OCI-LY3 (cell line): ENCODE measurements at regions not wholly inside any gene's neighbourhood (a gene's known extent, or its start where the extent isn't known, plus 50 kb on each side); places are given as distances from the start of the nearest gene placed in this dataset.

Source experiments
- H2AFZ ChIP-seq: fragments of 200-600, 300-600 bp; shearing (Covaris generic); 2 replicates; pipeline ENCODE4 v1.6.0; 2014; ENCODE audit warnings: antibody characterized with exemption, low read depth, low read length
- H3K27ac ChIP-seq: fragments of 200-600, 300-600 bp; sonication (generic); 2 replicates; pipeline ENCODE4 v1.5.1; 2014; ENCODE audit warnings: mild to moderate bottlenecking, low read length, moderate library complexity, mixed read lengths
- H3K27me3 ChIP-seq: fragments of 200-600, 300-600 bp; sonication (generic); 2 replicates; pipeline ENCODE4 v1.6.1; 2014; ENCODE audit warnings: low read depth, low read length, mixed read lengths
- H3K36me3 ChIP-seq: fragments of 200-600, 300-600 bp; sonication (generic); replicated peaks from 2 replicates; pipeline ENCODE3; 2014; ENCODE audit warnings: low read depth, low read length, mixed read lengths
- H3K4me1 ChIP-seq: fragments of 300-600, 200-600 bp; sonication (generic); 2 replicates; pipeline ENCODE4 v1.6.1; 2014; ENCODE audit warnings: low read length, mixed read lengths
- H3K4me2 ChIP-seq: fragments of 200-600, 300-600 bp; sonication (generic); 2 replicates; pipeline ENCODE4 v1.6.1; 2014; ENCODE audit warnings: low read length, mixed read lengths
- H3K4me3 ChIP-seq: fragments of 300-600, 200-600 bp; sonication (generic); 2 replicates; pipeline ENCODE4 v1.5.1; 2014; ENCODE audit warnings: antibody characterized with exemption, mild to moderate bottlenecking, low read length, moderate library complexity
- H3K79me2 ChIP-seq: fragments of 300-600, 200-600 bp; shearing (Covaris generic); 2 replicates; pipeline ENCODE4 v1.6.1; 2014; ENCODE audit warnings: mild to moderate bottlenecking, low read length, mixed read lengths
- H3K9ac ChIP-seq: fragments of 300-600, 200-600 bp; shearing (Covaris generic); 2 replicates; pipeline ENCODE4 v1.6.0; 2014; ENCODE audit warnings: mild to moderate bottlenecking, low read length, moderate library complexity
- H3K9me3 ChIP-seq: fragments of 200-600, 300-600 bp; shearing (Covaris generic); 2 replicates; pipeline ENCODE4 v1.6.1; 2014; ENCODE audit warnings: low read length, mixed read lengths; ENCODE audit not compliant: insufficient read depth
- H4K20me1 ChIP-seq: fragments of 200-600, 300-600 bp; sonication (generic); 2 replicates; pipeline ENCODE4 v1.6.1; 2016; ENCODE audit warnings: low read length, mixed read lengths; ENCODE audit not compliant: insufficient read depth
- CTCF ChIP-seq: fragments of 200-600, 300-600 bp; sonication (generic); IDR thresholded peaks from 2 replicates; pipeline ENCODE4 v1.5.1; 2014; ENCODE audit warnings: antibody characterized with exemption, low read length, low read depth
- EZH2phosphoT487 ChIP-seq: fragments of 200-600 bp; shearing (Covaris generic); IDR thresholded peaks from 2 replicates; pipeline ENCODE4 v1.6.1; 2018; ENCODE audit warnings: antibody characterized with exemption, mixed run types, low read depth

- Histone ChIP-seq H3K36me3 (no peaks in the 10 kb centered on the region), H3K4me2 (no peak overlapping the region), H3K27me3 (peaks cover 18% of the 10 kb centered on the region), H3K4me3 (no peak overlapping the region), H3K9ac (no peak overlapping the region), H3K27ac (no peak overlapping the region), H3K79me2 (no peaks in the 10 kb centered on the region), H4K20me1 (no peaks in the 10 kb centered on the region), H2AFZ (no peak overlapping the region), H3K9me3 (no peaks in the 10 kb centered on the region), H3K4me1 (no peaks in the 10 kb centered on the region)
- TF ChIP-seq CTCF (no peak), EZH2phosphoT487 (no peak)
Measured at GRCh38 chr16:66050991-66051390, 315.5 kb upstream of the CDH5 start.

DNA sequence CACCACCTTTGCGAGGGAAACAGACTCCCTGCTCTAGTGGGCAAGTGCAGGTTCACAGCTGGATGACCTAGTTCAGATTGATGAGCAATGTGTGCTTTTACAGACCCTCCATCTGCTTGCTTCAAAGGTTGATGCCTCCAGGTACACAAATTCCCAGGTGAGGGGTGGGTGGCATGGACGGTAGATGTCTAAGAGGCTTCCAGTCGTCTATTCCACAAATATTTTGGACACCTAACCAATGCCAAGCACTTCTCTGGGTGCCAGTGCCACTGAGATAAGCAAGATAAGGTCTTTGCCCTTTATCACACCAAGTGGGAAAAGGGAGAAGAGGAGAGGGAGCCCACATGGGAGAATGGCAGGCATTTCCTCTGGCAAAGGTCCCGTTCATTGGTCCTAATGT is 316.6 kb upstream of the CDH5 start:
- Histone ChIP-seq H3K79me2 (no peaks in the 10 kb centered on the region), H3K4me3 (no peak overlapping the region), H3K27me3 (peaks cover 12% of the 10 kb centered on the region; the same call in 1 of the 2 replicates), H3K4me1 (no peaks in the 10 kb centered on the region), H4K20me1 (no peaks in the 10 kb centered on the region), H3K36me3 (no peaks in the 10 kb centered on the region), H3K27ac (no peak overlapping the region), H3K9ac (no peak overlapping the region), H3K4me2 (no peak overlapping the region), H2AFZ (no peak overlapping the region), H3K9me3 (no peaks in the 10 kb centered on the region)
- TF ChIP-seq CTCF = no peak
- TF ChIP-seq EZH2phosphoT487 = no peak

DNA sequence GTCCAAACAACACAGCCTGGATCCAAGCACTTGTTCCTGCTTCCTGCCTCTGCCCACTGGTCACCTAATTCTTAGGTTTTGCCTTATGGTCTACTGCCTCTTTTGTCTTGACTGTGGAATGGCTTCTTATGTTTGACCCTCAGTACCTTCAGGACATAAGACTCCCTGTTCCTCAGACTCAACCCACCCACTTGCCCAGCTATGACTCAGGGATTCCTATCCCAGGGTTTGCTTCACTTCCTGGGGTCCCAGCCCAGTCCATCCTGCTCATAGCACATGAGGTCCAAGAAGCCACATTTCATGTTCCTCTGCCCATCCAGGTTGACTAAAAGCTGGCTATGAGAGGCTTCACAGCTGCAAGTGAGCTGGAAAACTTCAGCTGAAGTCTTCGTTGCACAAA is 320.9 kb upstream of the CDH5 start:
- no peak for TF ChIP-seq CTCF
- no peak for TF ChIP-seq EZH2phosphoT487
- Histone ChIP-seq H3K9ac (no peak overlapping the region), H3K4me3 (no peak overlapping the region), H3K27ac (no peak overlapping the region), H2AFZ (no peak overlapping the region), H3K4me2 (no peak overlapping the region), H3K4me1 (no peaks in the 10 kb centered on the region), H4K20me1 (no peaks in the 10 kb centered on the region), H3K9me3 (no peaks in the 10 kb centered on the region), H3K36me3 (no peaks in the 10 kb centered on the region), H3K79me2 (no peaks in the 10 kb centered on the region), H3K27me3 (no peaks in the 10 kb centered on the region; the same call in 1 of the 2 replicates)

DNA sequence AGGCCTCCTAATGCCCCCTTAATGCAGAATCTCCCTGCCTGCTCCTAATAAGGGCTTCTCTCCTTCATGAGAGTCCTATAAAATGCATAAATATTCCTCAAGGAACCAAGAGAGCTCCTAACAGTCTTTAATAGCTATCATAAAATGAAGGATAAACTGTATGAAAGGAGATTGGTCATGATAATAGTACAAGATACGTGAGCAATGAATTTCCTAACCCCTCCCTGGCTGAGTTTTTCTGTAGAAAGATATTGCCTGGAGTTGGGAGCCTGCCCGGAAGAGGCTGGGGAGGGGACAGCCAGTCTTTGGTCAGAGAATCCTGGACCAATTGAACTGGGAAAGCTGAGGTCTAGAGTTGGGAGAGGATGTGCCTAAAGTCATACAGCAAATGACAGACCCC is 321.9 kb upstream of the CDH5 start:
- Histone ChIP-seq H2AFZ (no peak overlapping the region), H3K27me3 (no peaks in the 10 kb centered on the region; the same call in 1 of the 2 replicates), H3K79me2 (no peaks in the 10 kb centered on the region), H4K20me1 (no peaks in the 10 kb centered on the region), H3K9me3 (no peaks in the 10 kb centered on the region), H3K36me3 (no peaks in the 10 kb centered on the region), H3K4me3 (no peak overlapping the region), H3K9ac (no peak overlapping the region), H3K27ac (no peak overlapping the region), H3K4me1 (no peaks in the 10 kb centered on the region), H3K4me2 (no peak overlapping the region)
- TF ChIP-seq CTCF (no peak), EZH2phosphoT487 (no peak)
